ENCODE measurements at regions not wholly inside any gene's neighbourhood (a gene's known extent, or its start where the extent isn't known, plus 50 kb on each side); places are given as distances from the start of the nearest gene placed in this dataset.
A peak's percentile ranks its signal among the peaks of the same experiment; 100 is the strongest.

- Histone ChIP-seq H3K27ac (no peak overlapping the region), H3K9me3 (no peaks in the 10 kb centered on the region), H3K27me3 (peaks cover 0 to 17% of the 10 kb centered on the region in 2 donors), H3K36me3 (no peaks in the 10 kb centered on the region), H3K4me3 (no peak overlapping the region), H3K4me1 (peaks cover 4% of the 10 kb centered on the region in 2 donors)
- intact Hi-C loops (cut with DNase I), result no loop called here
- peak in 1 of 4 donors; percentile 81 for DNase-seq
- no peak for ATAC-seq
- TF ChIP-seq, protein P1, sequence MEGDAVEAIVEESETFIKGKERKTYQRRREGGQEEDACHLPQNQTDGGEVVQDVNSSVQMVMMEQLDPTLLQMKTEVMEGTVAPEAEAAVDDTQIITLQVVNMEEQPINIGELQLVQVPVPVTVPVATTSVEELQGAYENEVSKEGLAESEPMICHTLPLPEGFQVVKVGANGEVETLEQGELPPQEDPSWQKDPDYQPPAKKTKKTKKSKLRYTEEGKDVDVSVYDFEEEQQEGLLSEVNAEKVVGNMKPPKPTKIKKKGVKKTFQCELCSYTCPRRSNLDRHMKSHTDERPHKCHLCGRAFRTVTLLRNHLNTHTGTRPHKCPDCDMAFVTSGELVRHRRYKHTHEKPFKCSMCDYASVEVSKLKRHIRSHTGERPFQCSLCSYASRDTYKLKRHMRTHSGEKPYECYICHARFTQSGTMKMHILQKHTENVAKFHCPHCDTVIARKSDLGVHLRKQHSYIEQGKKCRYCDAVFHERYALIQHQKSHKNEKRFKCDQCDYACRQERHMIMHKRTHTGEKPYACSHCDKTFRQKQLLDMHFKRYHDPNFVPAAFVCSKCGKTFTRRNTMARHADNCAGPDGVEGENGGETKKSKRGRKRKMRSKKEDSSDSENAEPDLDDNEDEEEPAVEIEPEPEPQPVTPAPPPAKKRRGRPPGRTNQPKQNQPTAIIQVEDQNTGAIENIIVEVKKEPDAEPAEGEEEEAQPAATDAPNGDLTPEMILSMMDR (IDR thresholded peaks at IDR 0.05), result no peak
Measured at GRCh38 chr22:23399367-23400285, 180.5 kb downstream of the IGLL1 start.

DNA sequence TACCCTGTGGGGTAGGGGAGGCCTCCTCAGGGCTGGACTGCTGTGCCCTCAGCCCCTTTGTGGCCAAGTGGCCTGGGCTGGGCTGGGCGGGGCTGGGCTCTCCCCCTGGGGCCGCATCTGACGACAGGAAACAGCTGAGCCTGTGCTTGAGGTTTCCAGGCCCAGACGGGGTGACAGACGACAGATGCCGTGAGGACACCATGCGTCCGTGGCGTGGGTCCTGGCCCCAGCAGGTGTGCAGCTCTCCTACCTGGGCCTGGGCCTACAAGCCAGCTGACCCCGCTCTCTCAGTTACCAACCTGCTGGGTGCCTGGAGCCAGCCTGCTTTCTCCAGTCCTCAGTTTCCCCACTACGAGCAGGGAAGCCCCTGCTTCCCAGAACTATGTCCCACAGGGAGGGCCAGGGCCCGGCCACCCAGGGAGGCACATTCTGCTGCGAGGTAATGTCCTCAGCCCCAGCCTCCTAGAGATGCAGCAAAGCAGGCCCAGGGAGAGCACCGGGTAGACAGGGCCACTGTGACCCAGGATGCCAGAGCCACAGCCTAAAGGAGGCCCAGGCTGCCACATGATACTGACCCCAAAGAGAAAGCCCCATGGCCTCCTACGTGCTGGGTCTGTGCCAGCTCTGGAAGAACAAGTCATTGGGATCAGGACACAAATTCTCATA lies 181.3 kb downstream of the IGLL1 start:
- Histone ChIP-seq H3K27ac (no peak overlapping the region), H3K27me3 (peaks cover 0 to 17% of the 10 kb centered on the region in 2 donors), H3K4me3 (no peak overlapping the region), H3K4me1 (peaks cover 4% of the 10 kb centered on the region in 2 donors), H3K9me3 (no peaks in the 10 kb centered on the region), H3K36me3 (no peaks in the 10 kb centered on the region)
- peak in 1 of 4 donors; percentile 22 for DNase-seq
- intact Hi-C loops (cut with DNase I), result no loop called here
- no peak for ATAC-seq
- TF ChIP-seq, protein P1 (IDR thresholded peaks at IDR 0.05), result no peak

GRCh38 chr22:23397613-23398567 lies 182.2 kb downstream of the IGLL1 start:
- TF ChIP-seq, protein P1 (IDR thresholded peaks at IDR 0.05), result no peak
- Histone ChIP-seq H3K9me3 (no peaks in the 10 kb centered on the region), H3K27ac (no peak overlapping the region), H3K4me3 (no peak overlapping the region), H3K36me3 (no peaks in the 10 kb centered on the region), H3K4me1 (peaks cover 4% of the 10 kb centered on the region in 2 donors), H3K27me3 (peaks cover 0 to 15% of the 10 kb centered on the region in 2 donors)
- intact Hi-C loops (cut with DNase I), result no loop called here
- no peak for ATAC-seq
- no peak for DNase-seq

GRCh38 chr22:23397008-23397612 lies 183.0 kb downstream of the IGLL1 start:
- Histone ChIP-seq H3K4me1 (peaks cover 2% of the 10 kb centered on the region in 2 donors), H3K27ac (no peak overlapping the region), H3K27me3 (peaks cover 0 to 9% of the 10 kb centered on the region in 2 donors), H3K4me3 (no peak overlapping the region), H3K9me3 (no peaks in the 10 kb centered on the region), H3K36me3 (no peaks in the 10 kb centered on the region)
- no peak for DNase-seq
- TF ChIP-seq, protein P1 (IDR thresholded peaks at IDR 0.05), result no peak
- ATAC-seq, result no peak
- intact Hi-C loops (cut with DNase I), result no loop called here
